ENCODE measurements at regions not wholly inside any gene's neighbourhood (a gene's known extent, or its start where the extent isn't known, plus 50 kb on each side); places are given as distances from the start of the nearest gene placed in this dataset.

- TF ChIP-seq CEBPB (IDR thresholded peaks at IDR 0.05; ENCODE audit: low read depth, low read length) (no peak), CHD1 (IDR thresholded peaks at IDR 0.05; ENCODE audit: low read depth, low read length) (no peak), POLR2A (IDR thresholded peaks at IDR 0.05; ENCODE audit: low read depth, low read length) (no peak)
These were observed 65.5 kb upstream of the PCSK5 start for GRCh38 chr9:75824816-75825568.
